Astrocyte of the cerebellum (primary cell): ENCODE measurements at regions not wholly inside any gene's neighbourhood (a gene's known extent, or its start where the extent isn't known, plus 50 kb on each side); places are given as distances from the start of the nearest gene placed in this dataset.

ENCODE experiments used
- DNase-seq: peaks from one replicate; pipeline ENCODE4 v3.0.0-alpha.2; 2011; ENCODE audit warnings: low read depth
- H3K4me3 ChIP-seq: 2 replicates; pipeline ENCODE4 v1.5.1; 2011; ENCODE audit warnings: mild to moderate bottlenecking, low read depth, low read length, moderate library complexity
- CTCF ChIP-seq: IDR thresholded peaks from 2 replicates; pipeline ENCODE4 v1.5.1; 2012; ENCODE audit warnings: low read length, low read depth, moderate library complexity, mild to moderate bottlenecking; ENCODE audit errors: missing control alignments
- in situ Hi-C: cut with HindIII; loops from 2 replicates; pipeline ENCODE4 v1.10.0; 2017; ENCODE audit warnings: low sequenced_read_pairs

GRCh38 chr3:18767756-18768303 lies 342.7 kb upstream of the SATB1 start:
- no peak for TF ChIP-seq CTCF
- no peak overlapping the region for H3K4me3 ChIP-seq
- no peak for DNase-seq
- in situ Hi-C loops, result no loop called here

GRCh38 chr3:18766974-18767373 lies 341.8 kb upstream of the SATB1 start:
- in situ Hi-C loops, result no loop called here
- DNase-seq, result no peak
- no peak for TF ChIP-seq CTCF
- H3K4me3 ChIP-seq, result no peak overlapping the region

GRCh38 chr3:18765662-18766061 lies 340.5 kb upstream of the SATB1 start:
- H3K4me3 ChIP-seq, result no peak overlapping the region
- no peak for DNase-seq
- no peak for TF ChIP-seq CTCF
- in situ Hi-C loops, result no loop called here

- in situ Hi-C loops, result no loop called here
Observed at GRCh38 chr3:18765161-18765560, 340.0 kb upstream of the SATB1 start.

GRCh38 chr3:18761530-18761929 lies 336.4 kb upstream of the SATB1 start:
- no peak overlapping the region for H3K4me3 ChIP-seq
- TF ChIP-seq CTCF, result no peak
- in situ Hi-C loops, result no loop called here
- DNase-seq, result no peak

More at GRCh38 chr3:18765161-18765560, 340.0 kb upstream of the SATB1 start:
- no peak for TF ChIP-seq CTCF
- DNase-seq, result no peak
- H3K4me3 ChIP-seq, result no peak overlapping the region

- H3K4me3 ChIP-seq, result no peak overlapping the region
- in situ Hi-C loops, result no loop called here
- peak; percentile 49 for TF ChIP-seq CTCF
- DNase-seq, result peak; percentile 3
Observed at GRCh38 chr3:18758047-18758704, 333.0 kb upstream of the SATB1 start.
